ENCODE measurements at regions not wholly inside any gene's neighbourhood (a gene's known extent, or its start where the extent isn't known, plus 50 kb on each side); places are given as distances from the start of the nearest gene placed in this dataset.

DNA sequence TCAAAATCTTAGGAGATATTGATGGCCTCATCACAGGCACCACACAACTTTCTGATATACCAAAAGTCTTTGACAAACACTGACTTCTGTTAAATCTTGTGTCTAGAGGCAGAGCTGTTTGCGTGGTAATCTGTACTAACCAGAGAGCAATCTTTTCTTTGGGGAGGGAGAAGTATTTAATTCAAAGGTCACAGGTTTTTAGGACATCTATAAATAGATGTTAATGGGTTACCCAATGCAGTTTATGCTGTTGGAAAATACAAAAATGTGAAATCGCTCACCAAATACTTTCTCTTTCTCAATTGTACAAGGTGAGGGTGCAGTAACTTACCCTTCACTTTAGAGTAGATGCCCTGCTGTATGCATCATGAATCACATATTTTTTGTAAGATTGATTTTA lies 510.5 kb downstream of the NSUN3 start:
- no peak overlapping the region for H3K4me3 Mint-ChIP-seq (ENCODE audit: low read depth)
- H3K36me3 Mint-ChIP-seq (ENCODE audit: insufficient read depth), result no peaks in the 10 kb centered on the region
- no peaks in the 10 kb centered on the region for H3K27me3 Mint-ChIP-seq
- no peak overlapping the region for H3K27ac Mint-ChIP-seq
- H3K9me3 Mint-ChIP-seq (ENCODE audit: low read depth), result no peaks in the 10 kb centered on the region
- DNase-seq (ENCODE audit: low spot score, unreplicated experiment), result no peak
- H3K4me1 Mint-ChIP-seq (ENCODE audit: low read depth), result no peaks in the 10 kb centered on the region
- TF ChIP-seq, protein P1, sequence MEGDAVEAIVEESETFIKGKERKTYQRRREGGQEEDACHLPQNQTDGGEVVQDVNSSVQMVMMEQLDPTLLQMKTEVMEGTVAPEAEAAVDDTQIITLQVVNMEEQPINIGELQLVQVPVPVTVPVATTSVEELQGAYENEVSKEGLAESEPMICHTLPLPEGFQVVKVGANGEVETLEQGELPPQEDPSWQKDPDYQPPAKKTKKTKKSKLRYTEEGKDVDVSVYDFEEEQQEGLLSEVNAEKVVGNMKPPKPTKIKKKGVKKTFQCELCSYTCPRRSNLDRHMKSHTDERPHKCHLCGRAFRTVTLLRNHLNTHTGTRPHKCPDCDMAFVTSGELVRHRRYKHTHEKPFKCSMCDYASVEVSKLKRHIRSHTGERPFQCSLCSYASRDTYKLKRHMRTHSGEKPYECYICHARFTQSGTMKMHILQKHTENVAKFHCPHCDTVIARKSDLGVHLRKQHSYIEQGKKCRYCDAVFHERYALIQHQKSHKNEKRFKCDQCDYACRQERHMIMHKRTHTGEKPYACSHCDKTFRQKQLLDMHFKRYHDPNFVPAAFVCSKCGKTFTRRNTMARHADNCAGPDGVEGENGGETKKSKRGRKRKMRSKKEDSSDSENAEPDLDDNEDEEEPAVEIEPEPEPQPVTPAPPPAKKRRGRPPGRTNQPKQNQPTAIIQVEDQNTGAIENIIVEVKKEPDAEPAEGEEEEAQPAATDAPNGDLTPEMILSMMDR (IDR thresholded peaks at IDR 0.05; ENCODE audit: unreplicated experiment), result no peak

DNA sequence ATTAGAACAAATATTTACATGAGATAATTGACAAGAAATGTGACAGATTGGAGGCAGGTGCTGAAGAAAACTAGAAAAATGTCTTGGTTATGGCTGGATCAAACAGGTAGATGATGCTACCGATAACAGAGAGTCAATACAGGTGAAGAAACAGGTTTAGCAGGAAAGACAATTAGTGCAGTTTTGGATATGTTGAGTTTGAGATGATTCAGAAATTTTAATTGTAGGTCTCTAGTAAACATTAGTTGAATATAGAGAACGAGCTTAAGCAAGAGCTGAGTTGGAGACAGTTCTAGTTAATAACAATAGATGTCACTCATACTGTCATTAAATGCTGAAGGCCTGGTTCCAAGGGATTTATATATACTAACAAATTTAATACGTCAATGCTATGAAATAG lies 524.4 kb downstream of the NSUN3 start:
- Mint-ChIP-seq H3K4me1 (ENCODE audit: low read depth) (peaks cover 7% of the 10 kb centered on the region), H3K27ac (no peak overlapping the region), H3K9me3 (ENCODE audit: low read depth) (peaks cover 4% of the 10 kb centered on the region), H3K4me3 (ENCODE audit: low read depth) (no peak overlapping the region), H3K27me3 (no peaks in the 10 kb centered on the region), H3K36me3 (ENCODE audit: insufficient read depth) (no peaks in the 10 kb centered on the region)
- no peak for DNase-seq (ENCODE audit: low spot score, unreplicated experiment)
- TF ChIP-seq, protein P1 (IDR thresholded peaks at IDR 0.05; ENCODE audit: unreplicated experiment), result no peak

DNA sequence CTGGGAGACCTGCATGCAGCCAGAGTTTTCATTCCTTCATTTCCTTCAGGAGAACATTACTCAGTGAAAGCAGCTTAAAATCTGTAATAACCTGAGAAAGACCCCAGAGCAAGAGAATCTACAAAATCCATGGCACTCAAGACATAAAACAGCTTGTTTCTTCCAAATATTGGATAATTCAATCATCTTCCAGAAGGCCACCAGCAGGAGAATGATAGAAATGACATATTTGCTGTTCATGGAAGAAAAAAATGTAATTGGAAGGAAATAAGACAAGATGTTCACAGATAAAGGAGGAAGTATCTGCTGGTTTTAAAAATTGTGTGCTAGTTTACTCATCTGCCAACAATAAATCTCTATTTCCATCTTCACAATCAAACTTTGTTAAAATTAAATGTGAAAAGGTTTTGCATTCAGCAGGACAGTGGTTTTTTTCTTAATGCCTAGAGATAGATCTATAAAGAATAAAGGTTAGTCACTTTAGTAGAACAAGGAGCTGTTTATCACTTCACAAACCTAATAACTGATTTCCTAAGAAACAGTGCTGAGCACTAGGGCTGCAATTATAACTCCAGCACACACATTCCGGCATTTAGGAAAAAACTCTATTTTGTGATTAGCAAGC lies 530.8 kb downstream of the NSUN3 start:
- no peak overlapping the region for H3K27ac Mint-ChIP-seq
- no peaks in the 10 kb centered on the region for H3K36me3 Mint-ChIP-seq (ENCODE audit: insufficient read depth)
- H3K9me3 Mint-ChIP-seq (ENCODE audit: low read depth), result peaks cover 4% of the 10 kb centered on the region
- TF ChIP-seq, protein P1 (IDR thresholded peaks at IDR 0.05; ENCODE audit: unreplicated experiment), result no peak
- no peak overlapping the region for H3K4me3 Mint-ChIP-seq (ENCODE audit: low read depth)
- no peak for DNase-seq (ENCODE audit: low spot score, unreplicated experiment)
- H3K4me1 Mint-ChIP-seq (ENCODE audit: low read depth), result no peaks in the 10 kb centered on the region
- H3K27me3 Mint-ChIP-seq, result no peaks in the 10 kb centered on the region

DNA sequence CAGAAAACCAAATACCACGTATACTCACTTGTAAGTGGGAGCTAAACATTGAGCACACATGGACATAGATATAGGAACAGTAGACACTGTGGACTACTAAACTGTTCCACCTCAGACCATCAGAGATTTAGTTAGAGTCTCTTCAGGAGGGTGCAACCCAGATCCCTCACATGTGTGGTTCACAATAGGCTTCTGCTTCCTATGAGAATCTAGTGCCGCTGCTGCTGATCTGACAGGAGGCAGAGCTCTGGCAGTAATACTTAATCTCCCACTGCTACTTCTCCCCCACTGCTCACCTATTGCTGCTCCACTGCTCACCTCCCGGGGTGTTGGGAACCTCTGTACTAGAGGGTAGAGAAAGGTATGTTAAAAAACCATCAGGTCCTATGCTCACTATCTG lies 533.3 kb downstream of the NSUN3 start:
- Mint-ChIP-seq H3K4me3 (ENCODE audit: low read depth) (no peak overlapping the region), H3K27ac (no peak overlapping the region), H3K4me1 (ENCODE audit: low read depth) (no peaks in the 10 kb centered on the region), H3K9me3 (ENCODE audit: low read depth) (peaks cover 14% of the 10 kb centered on the region), H3K27me3 (no peaks in the 10 kb centered on the region), H3K36me3 (ENCODE audit: insufficient read depth) (no peaks in the 10 kb centered on the region)
- no peak for DNase-seq (ENCODE audit: low spot score, unreplicated experiment)
- TF ChIP-seq, protein P1 (IDR thresholded peaks at IDR 0.05; ENCODE audit: unreplicated experiment), result no peak

DNA sequence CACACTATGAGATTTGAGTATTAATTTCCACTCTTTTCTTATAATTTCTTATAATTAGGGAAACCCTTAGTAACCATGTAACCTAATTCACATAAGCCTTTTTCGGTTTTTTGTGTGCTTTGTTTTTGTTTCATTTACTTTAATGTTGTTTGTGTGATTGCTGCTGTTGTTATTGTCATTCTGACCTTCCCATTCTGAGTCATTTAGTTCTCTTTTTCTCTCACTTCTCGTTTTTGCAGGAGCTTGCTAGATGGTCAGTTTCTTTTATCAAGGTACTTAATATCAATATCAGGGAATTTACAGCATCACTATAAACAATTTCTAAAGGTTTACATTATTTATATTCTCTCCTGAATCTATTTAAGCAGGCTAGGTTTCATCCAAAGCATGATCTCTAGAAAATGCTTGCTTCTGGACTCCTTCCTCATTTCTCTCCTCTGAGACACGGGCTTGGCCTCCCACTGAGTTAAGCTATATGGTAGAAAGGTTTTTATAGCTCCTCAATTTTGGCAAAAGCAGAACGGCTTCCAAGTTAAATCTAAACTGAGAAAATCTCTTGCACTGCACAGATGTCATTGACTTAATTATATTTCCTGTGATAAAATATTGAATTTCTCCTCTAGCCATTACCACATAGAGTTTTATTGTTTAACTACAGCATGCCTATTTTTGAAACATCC lies 534.2 kb downstream of the NSUN3 start:
- no peak for DNase-seq (ENCODE audit: low spot score, unreplicated experiment)
- Mint-ChIP-seq H3K36me3 (ENCODE audit: insufficient read depth) (no peaks in the 10 kb centered on the region), H3K9me3 (ENCODE audit: low read depth) (peaks cover 14% of the 10 kb centered on the region), H3K27ac (no peak overlapping the region), H3K4me1 (ENCODE audit: low read depth) (no peaks in the 10 kb centered on the region), H3K4me3 (ENCODE audit: low read depth) (no peak overlapping the region), H3K27me3 (no peaks in the 10 kb centered on the region)
- TF ChIP-seq, protein P1 (IDR thresholded peaks at IDR 0.05; ENCODE audit: unreplicated experiment), result no peak

All from progenitor cell of endocrine pancreas (in vitro differentiated cells).